ENCODE measurements at regions not wholly inside any gene's neighbourhood (a gene's known extent, or its start where the extent isn't known, plus 50 kb on each side); places are given as distances from the start of the nearest gene placed in this dataset.
"Not testable (repeated sequence)": the region's sequence is repeated elsewhere in the genome, so short reads cannot be mapped to it uniquely, and the experiment has no call there.

GRCh38 chr2:58473165-58473564 lies 232.0 kb upstream of the FANCL start:
- ChIA-PET CTCF (interaction anchor here (0.7 to 1.2 kb wide), 3 partner anchors 8 to 280 kb away, joined by 3 to 4 read pairs (median 3); no protein-coding TSS in a partner anchor), POLR2A (no interaction called here)
- Histone ChIP-seq H3K4me2 (no peak overlapping the region), H3K9me3 (no peaks in the 10 kb centered on the region), H3K4me3 (no peak overlapping the region), H3K27ac (no peak overlapping the region), H3K4me1 (no peaks in the 10 kb centered on the region)
- TF ChIP-seq JUN (IDR thresholded peaks at IDR 0.05) (no peak), TFCP2L1 (CRISPR knock-in tag; IDR thresholded peaks at IDR 0.05) (no peak), HMGXB4 (CRISPR knock-in tag; IDR thresholded peaks at IDR 0.05; ENCODE audit: borderline replicate concordance) (no peak), JUNB (IDR thresholded peaks at IDR 0.05) (no peak), EP300 (IDR thresholded peaks at IDR 0.05) (no peak), HEYL (CRISPR knock-in tag; IDR thresholded peaks at IDR 0.05) (no peak), ZSCAN20 (CRISPR knock-in tag; IDR thresholded peaks at IDR 0.05) (no peak), GATA3 (IDR thresholded peaks at IDR 0.05; ENCODE audit: borderline replicate concordance) (no peak), NPAS2 (CRISPR knock-in tag; IDR thresholded peaks at IDR 0.05; ENCODE audit: borderline replicate concordance) (no peak), RCOR1 (IDR thresholded peaks at IDR 0.05; ENCODE audit: low read depth, low read length) (no peak), CBX8 (IDR thresholded peaks at IDR 0.05) (no peak), BHLHE40 (IDR thresholded peaks at IDR 0.05; ENCODE audit: low read depth, low read length) (no peak), SREBF2 (IDR thresholded peaks at IDR 0.05) (no peak), RFX5 (IDR thresholded peaks at IDR 0.05) (no peak), HOXB13 (CRISPR knock-in tag; IDR thresholded peaks at IDR 0.05; ENCODE audit: low read depth) (no peak), CEBPB (IDR thresholded peaks at IDR 0.05) (no peak), POLR2A (IDR thresholded peaks at IDR 0.05; ENCODE audit: low read length) (no peak), SMC3 (IDR thresholded peaks at IDR 0.05) (no peak), NFE2L2 (conservative IDR thresholded peaks at IDR 0.05; ENCODE audit: low read length) (no peak), KDM5A (IDR thresholded peaks at IDR 0.05) (no peak)
- ATAC-seq: no peak
- no peak for FAIRE-seq
- no peak for DNase-seq (ENCODE audit: low read depth in 1 of 2, low spot score in 1 of 2)
- WGBS (ENCODE audit: missing lambda C conversion rate): 71% methylated on average over 4 of the region's 4 CpGs

- H3K27ac ChIP-seq: no peak overlapping the region
- 27% methylated on average over 1 of the region's 1 CpG for WGBS (ENCODE audit: missing lambda C conversion rate)
- no peak overlapping the region for H3K4me3 ChIP-seq
- FAIRE-seq (no peak), ATAC-seq (no peak), DNase-seq (ENCODE audit: low read depth in 1 of 2, low spot score in 1 of 2) (no peak)
- ChIA-PET CTCF (interaction anchor here (0.7 to 1.1 kb wide), 2 partner anchors 17 to 746 kb away, joined by 3 read pairs; no protein-coding TSS in a partner anchor), POLR2A (no interaction called here)
- no peak overlapping the region for H3K4me2 ChIP-seq
- no peak for TF ChIP-seq NFE2L2 (conservative IDR thresholded peaks at IDR 0.05; ENCODE audit: low read length)
- no peak for TF ChIP-seq SREBF2 (IDR thresholded peaks at IDR 0.05)
- no peak for TF ChIP-seq CTCF (IDR thresholded peaks at IDR 0.05)
- no peak for TF ChIP-seq HOXA7 (CRISPR knock-in tag; IDR thresholded peaks at IDR 0.05)
- no peak for TF ChIP-seq PHF8 (IDR thresholded peaks at IDR 0.05; ENCODE audit: borderline replicate concordance, low read depth)
- no peak for TF ChIP-seq TFCP2L1 (CRISPR knock-in tag; IDR thresholded peaks at IDR 0.05)
- no peak for TF ChIP-seq MAFK (IDR thresholded peaks at IDR 0.05; ENCODE audit: partially characterized antibody)
- no peak for TF ChIP-seq CBX8 (IDR thresholded peaks at IDR 0.05)
- TF ChIP-seq MAZ (IDR thresholded peaks at IDR 0.05; ENCODE audit: borderline replicate concordance, low read depth, low read length): no peak
- no peaks in the 10 kb centered on the region for H3K4me1 ChIP-seq
- H3K9me3 ChIP-seq: no peaks in the 10 kb centered on the region
These were observed 225.7 kb upstream of the FANCL start for GRCh38 chr2:58466804-58467203.

- ATAC-seq; DNase-seq (ENCODE audit: low read depth in 1 of 2, low spot score in 1 of 2); FAIRE-seq; H3K9me3 ChIP-seq; H3K4me2 ChIP-seq; POLR2A ChIA-PET; H3K4me3 ChIP-seq; H3K4me1 ChIP-seq; H3K27ac ChIP-seq; CTCF ChIA-PET: not testable (repeated sequence)
- 51% methylated on average over 2 of the region's 2 CpGs for WGBS (ENCODE audit: missing lambda C conversion rate)
These were observed 224.9 kb upstream of the FANCL start for GRCh38 chr2:58466021-58466420.

Measured in A549 (cell line).